Testis (tissue), 2 donors: ENCODE measurements at regions not wholly inside any gene's neighbourhood (a gene's known extent, or its start where the extent isn't known, plus 50 kb on each side); places are given as distances from the start of the nearest gene placed in this dataset.

ENCODE experiments used
- POLR2A ChIP-seq: fragments of 450-650 bp; IDR thresholded peaks from one replicate; pipeline ENCODE4 v1.6.1; 2017; ENCODE audit warnings: antibody characterized with exemption, mild to moderate bottlenecking, moderate library complexity
- TF ChIP-seq, protein P1 (sequence below), 3 experiments: fragments of 450-650 bp in 2 of 3; fragments of 200-600 bp in 1 of 3; sonication (generic) in 1 of 3; IDR thresholded peaks; one replicate each; pipeline ENCODE4 v1.5.1; 2016 to 2019; ENCODE audit warnings: antibody characterized with exemption in 3 of 3, mild to moderate bottlenecking in 2 of 3, moderate library complexity in 1 of 3

DNA sequence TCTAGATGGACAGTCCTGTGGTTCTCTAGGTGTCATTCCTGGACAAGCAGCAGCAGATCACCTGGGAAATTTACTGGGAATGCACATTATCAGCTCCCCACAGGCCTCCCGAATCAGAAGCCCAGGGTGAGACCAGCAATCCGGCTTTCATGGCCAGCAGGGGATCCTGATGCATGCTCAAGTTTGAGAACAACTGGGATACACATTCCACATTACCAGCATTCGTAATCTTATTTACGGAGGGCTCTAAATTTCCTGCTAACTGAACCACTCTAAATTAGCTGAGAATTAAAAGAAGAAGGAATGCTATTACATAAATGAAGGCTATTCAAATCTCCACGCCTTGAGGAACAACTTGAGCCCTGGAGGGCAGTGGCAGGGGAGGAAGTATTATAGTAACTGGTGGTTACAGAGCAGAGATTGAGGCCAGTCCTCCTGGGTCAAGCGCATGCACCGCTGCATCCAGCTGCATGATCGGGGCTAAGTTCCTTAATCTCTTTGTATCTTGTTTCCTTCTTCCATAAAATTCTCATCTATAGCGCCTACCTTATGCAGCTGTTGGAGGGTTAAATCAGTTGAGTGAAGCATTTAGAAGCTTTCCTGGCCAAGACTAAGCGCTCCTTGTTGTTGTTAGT lies 403.7 kb downstream of the CDH26 start:
- TF ChIP-seq, protein P1, sequence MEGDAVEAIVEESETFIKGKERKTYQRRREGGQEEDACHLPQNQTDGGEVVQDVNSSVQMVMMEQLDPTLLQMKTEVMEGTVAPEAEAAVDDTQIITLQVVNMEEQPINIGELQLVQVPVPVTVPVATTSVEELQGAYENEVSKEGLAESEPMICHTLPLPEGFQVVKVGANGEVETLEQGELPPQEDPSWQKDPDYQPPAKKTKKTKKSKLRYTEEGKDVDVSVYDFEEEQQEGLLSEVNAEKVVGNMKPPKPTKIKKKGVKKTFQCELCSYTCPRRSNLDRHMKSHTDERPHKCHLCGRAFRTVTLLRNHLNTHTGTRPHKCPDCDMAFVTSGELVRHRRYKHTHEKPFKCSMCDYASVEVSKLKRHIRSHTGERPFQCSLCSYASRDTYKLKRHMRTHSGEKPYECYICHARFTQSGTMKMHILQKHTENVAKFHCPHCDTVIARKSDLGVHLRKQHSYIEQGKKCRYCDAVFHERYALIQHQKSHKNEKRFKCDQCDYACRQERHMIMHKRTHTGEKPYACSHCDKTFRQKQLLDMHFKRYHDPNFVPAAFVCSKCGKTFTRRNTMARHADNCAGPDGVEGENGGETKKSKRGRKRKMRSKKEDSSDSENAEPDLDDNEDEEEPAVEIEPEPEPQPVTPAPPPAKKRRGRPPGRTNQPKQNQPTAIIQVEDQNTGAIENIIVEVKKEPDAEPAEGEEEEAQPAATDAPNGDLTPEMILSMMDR (IDR thresholded peaks at IDR 0.05) = no peak
- TF ChIP-seq POLR2A = no peak
